BE2C (cell line): ENCODE measurements at regions not wholly inside any gene's neighbourhood (a gene's known extent, or its start where the extent isn't known, plus 50 kb on each side); places are given as distances from the start of the nearest gene placed in this dataset.

Experiments used
- DNase-seq: peaks from one replicate; pipeline ENCODE4 v3.0.0-alpha.2; 2020
- H3K27me3 ChIP-seq: fragments of 250-450 bp; sonication (Bioruptor Pico); 2 replicates; pipeline ENCODE4 v1.5.1; 2020; ENCODE audit warnings: mild to moderate bottlenecking
- H3K36me3 ChIP-seq: fragments of 250-450 bp; sonication (Bioruptor Pico); 2 replicates; pipeline ENCODE4 v1.5.1; 2020; ENCODE audit warnings: mild to moderate bottlenecking
- H3K4me1 ChIP-seq: fragments of 250-450 bp; sonication (Bioruptor Pico); 2 replicates; pipeline ENCODE4 v1.5.1; 2020
- H3K4me3 ChIP-seq: 2 replicates; pipeline ENCODE4 v1.5.1; 2011; ENCODE audit warnings: low read depth, low read length
- H3K9me3 ChIP-seq: fragments of 250-450 bp; sonication (Bioruptor Pico); 2 replicates; pipeline ENCODE4 v1.5.1; 2020
- CTCF ChIP-seq: IDR thresholded peaks from 2 replicates; pipeline ENCODE4 v1.5.1; 2012; ENCODE audit warnings: mild to moderate bottlenecking, low read depth, low read length

- no peaks in the 10 kb centered on the region for H3K36me3 ChIP-seq
These were observed 147.7 kb downstream of the DMRTA2 start for GRCh38 chr1:50275566-50275965.

GRCh38 chr1:50272912-50273311, 150.3 kb downstream of the DMRTA2 start:
- peak; percentile 82 for DNase-seq
- Histone ChIP-seq H3K9me3 (no peaks in the 10 kb centered on the region), H3K4me1 (peaks cover 49% of the 10 kb centered on the region), H3K4me3 (no peak overlapping the region), H3K36me3 (no peaks in the 10 kb centered on the region), H3K27me3 (no peaks in the 10 kb centered on the region)
- peak; percentile 25 for TF ChIP-seq CTCF

More at GRCh38 chr1:50275566-50275965, 147.7 kb downstream of the DMRTA2 start:
- Histone ChIP-seq H3K4me1 (peaks cover 49% of the 10 kb centered on the region), H3K9me3 (no peaks in the 10 kb centered on the region), H3K4me3 (peak overlapping the region; percentile 20; the same call in 1 of the 2 replicates), H3K27me3 (no peaks in the 10 kb centered on the region)
- TF ChIP-seq CTCF, result no peak
- peak; percentile 73 for DNase-seq

- H3K4me1 ChIP-seq, result peaks cover 47% of the 10 kb centered on the region
- DNase-seq, result peak; percentile 75
- peak; percentile 77 for TF ChIP-seq CTCF
- H3K36me3 ChIP-seq, result no peaks in the 10 kb centered on the region
- no peak overlapping the region; the same call in 1 of the 2 replicates for H3K4me3 ChIP-seq
- H3K27me3 ChIP-seq, result no peaks in the 10 kb centered on the region
- no peaks in the 10 kb centered on the region for H3K9me3 ChIP-seq
These were observed 151.2 kb downstream of the DMRTA2 start for GRCh38 chr1:50271968-50272578.

GRCh38 chr1:50271337-50271736, 151.9 kb downstream of the DMRTA2 start:
- Histone ChIP-seq H3K36me3 (no peaks in the 10 kb centered on the region), H3K4me1 (peaks cover 43% of the 10 kb centered on the region), H3K27me3 (no peaks in the 10 kb centered on the region), H3K9me3 (no peaks in the 10 kb centered on the region), H3K4me3 (no peak overlapping the region; the same call in 1 of the 2 replicates)
- TF ChIP-seq CTCF, result no peak
- DNase-seq, result peak; percentile 93

- TF ChIP-seq CTCF, result no peak
- Histone ChIP-seq H3K4me3 (no peak overlapping the region; the same call in 1 of the 2 replicates), H3K4me1 (peaks cover 43% of the 10 kb centered on the region), H3K27me3 (no peaks in the 10 kb centered on the region; the same call in 1 of the 2 replicates), H3K9me3 (no peaks in the 10 kb centered on the region), H3K36me3 (no peaks in the 10 kb centered on the region)
- no peak for DNase-seq
These were observed 152.3 kb downstream of the DMRTA2 start for GRCh38 chr1:50270926-50271325.

GRCh38 chr1:50268049-50268448, 155.2 kb downstream of the DMRTA2 start:
- Histone ChIP-seq H3K36me3 (no peaks in the 10 kb centered on the region), H3K27me3 (no peaks in the 10 kb centered on the region; the same call in 1 of the 2 replicates), H3K4me1 (peaks cover 35% of the 10 kb centered on the region), H3K9me3 (no peaks in the 10 kb centered on the region), H3K4me3 (no peak overlapping the region)
- no peak for TF ChIP-seq CTCF
- DNase-seq, result no peak
